ENCODE measurements at regions not wholly inside any gene's neighbourhood (a gene's known extent, or its start where the extent isn't known, plus 50 kb on each side); places are given as distances from the start of the nearest gene placed in this dataset.

DNA sequence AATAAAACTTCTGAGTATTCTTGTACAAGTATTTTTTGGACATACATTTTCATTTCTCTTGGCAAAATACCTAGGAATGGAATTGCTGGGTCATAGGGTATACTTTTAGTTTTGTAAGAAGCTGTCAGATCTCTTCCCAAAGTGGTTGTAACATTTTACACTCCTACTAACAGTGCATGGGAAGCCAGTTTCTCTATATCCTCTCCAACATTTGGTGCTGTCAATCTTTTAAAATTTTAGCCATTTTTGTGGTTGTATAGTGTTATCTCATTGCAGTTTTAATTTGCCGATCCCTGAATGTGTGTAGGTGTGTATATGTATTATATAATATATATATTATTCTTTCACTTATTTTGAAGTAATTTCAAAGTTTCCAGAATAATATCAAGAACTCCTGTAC is 63.1 kb upstream of the TMEM178A start:
- Mint-ChIP-seq H3K4me1 (no peaks in the 10 kb centered on the region), H3K36me3 (no peaks in the 10 kb centered on the region), H3K27ac (no peak overlapping the region), H3K4me3 (no peak overlapping the region), H3K9me3 (no peaks in the 10 kb centered on the region), H3K27me3 (no peaks in the 10 kb centered on the region)
- no peak for DNase-seq

DNA sequence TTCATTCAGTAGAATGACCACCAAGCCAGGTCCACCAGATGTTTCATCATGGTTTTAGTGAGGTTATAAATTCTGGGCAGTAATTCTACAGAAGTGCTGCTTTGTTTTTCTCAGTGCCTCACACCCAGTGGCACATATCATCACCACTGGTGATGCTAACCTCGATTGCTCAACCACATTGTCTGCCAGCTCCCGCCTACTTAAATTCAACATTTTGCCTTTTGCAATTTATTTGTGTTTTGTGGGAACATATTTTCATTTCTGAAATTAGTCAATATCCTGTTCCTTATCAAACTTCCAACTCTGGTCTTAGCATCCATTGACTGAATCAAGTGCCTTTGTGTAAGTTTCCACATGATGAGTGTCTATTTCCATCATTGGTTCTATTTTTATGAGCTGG is 62.3 kb upstream of the TMEM178A start:
- Mint-ChIP-seq H3K4me1 (no peaks in the 10 kb centered on the region), H3K27ac (no peak overlapping the region), H3K27me3 (no peaks in the 10 kb centered on the region), H3K9me3 (no peaks in the 10 kb centered on the region), H3K4me3 (no peak overlapping the region), H3K36me3 (no peaks in the 10 kb centered on the region)
- DNase-seq = no peak

GRCh38 chr2:39604866-39605265 is 60.9 kb upstream of the TMEM178A start:
- Mint-ChIP-seq H3K27ac (no peak overlapping the region), H3K27me3 (peaks cover 2% of the 10 kb centered on the region), H3K4me3 (no peak overlapping the region), H3K36me3 (no peaks in the 10 kb centered on the region), H3K9me3 (no peaks in the 10 kb centered on the region), H3K4me1 (no peaks in the 10 kb centered on the region)
- no peak for DNase-seq

DNA sequence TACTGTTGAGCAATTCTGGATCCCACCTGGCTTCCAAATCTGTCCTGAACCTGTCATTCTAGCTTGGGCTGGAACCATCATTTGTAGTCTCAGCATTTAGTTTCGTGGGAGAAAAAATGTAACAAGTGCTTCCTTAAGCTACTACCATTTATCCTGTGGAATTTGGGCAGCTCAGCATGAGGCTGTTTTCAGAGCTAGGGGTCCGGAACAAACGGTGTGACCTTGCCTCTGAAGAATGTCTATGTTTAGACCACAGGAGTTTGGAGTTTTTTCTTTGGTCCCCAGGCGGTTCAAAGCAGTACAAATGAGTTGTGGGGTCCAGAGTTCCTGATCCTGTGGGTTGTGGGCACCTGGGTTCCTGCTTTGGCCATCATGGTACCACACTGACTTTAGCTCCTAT is 59.1 kb upstream of the TMEM178A start:
- Mint-ChIP-seq H3K9me3 (no peaks in the 10 kb centered on the region), H3K27ac (no peak overlapping the region), H3K27me3 (peaks cover 15% of the 10 kb centered on the region), H3K36me3 (no peaks in the 10 kb centered on the region), H3K4me3 (no peak overlapping the region), H3K4me1 (no peaks in the 10 kb centered on the region)
- DNase-seq = no peak

DNA sequence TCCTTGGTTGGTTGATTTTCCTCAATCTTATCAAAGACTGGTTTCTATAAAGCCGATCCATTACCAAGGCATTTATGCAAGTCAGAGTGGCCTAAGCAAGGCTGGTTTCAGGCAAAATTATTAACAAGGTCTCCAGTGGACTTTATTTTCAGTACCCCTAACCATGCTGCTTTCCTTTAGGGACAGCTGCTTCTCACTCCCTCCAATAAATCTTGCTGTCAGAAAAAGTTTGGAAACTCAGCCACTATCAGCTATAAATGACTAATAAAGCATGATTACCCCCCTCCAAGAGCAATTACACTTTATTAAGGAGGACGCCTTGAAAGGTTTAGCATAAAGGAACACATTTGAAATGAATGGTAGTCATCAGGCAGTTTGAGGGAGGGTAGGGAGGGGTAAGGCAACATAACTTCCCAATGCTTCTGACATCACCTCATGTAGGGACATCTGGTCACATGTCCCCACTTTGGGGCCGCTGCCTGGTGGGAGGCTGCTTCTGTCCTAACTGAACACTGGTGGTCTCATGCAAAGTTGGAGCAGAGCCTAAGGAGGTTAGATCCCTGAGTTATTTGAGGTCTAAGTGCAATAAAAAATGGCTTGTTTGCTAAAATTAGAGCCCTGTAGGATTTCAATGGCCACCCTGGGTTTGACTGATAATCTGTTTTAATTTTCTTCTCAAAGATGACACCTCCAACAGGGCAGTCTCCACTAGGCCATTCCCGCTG is 58.0 kb upstream of the TMEM178A start:
- no peaks in the 10 kb centered on the region for H3K9me3 Mint-ChIP-seq
- no peak for DNase-seq
- no peak overlapping the region for H3K27ac Mint-ChIP-seq
- H3K4me3 Mint-ChIP-seq = no peak overlapping the region
- no peaks in the 10 kb centered on the region for H3K4me1 Mint-ChIP-seq
- no peaks in the 10 kb centered on the region for H3K36me3 Mint-ChIP-seq
- H3K27me3 Mint-ChIP-seq = peaks cover 18% of the 10 kb centered on the region

- Mint-ChIP-seq H3K36me3 (no peaks in the 10 kb centered on the region), H3K27ac (no peak overlapping the region), H3K9me3 (no peaks in the 10 kb centered on the region), H3K27me3 (peaks cover 18% of the 10 kb centered on the region), H3K4me1 (no peaks in the 10 kb centered on the region), H3K4me3 (no peak overlapping the region)
- no peak for DNase-seq
These were observed 57.5 kb upstream of the TMEM178A start for GRCh38 chr2:39608263-39608575.

DNA sequence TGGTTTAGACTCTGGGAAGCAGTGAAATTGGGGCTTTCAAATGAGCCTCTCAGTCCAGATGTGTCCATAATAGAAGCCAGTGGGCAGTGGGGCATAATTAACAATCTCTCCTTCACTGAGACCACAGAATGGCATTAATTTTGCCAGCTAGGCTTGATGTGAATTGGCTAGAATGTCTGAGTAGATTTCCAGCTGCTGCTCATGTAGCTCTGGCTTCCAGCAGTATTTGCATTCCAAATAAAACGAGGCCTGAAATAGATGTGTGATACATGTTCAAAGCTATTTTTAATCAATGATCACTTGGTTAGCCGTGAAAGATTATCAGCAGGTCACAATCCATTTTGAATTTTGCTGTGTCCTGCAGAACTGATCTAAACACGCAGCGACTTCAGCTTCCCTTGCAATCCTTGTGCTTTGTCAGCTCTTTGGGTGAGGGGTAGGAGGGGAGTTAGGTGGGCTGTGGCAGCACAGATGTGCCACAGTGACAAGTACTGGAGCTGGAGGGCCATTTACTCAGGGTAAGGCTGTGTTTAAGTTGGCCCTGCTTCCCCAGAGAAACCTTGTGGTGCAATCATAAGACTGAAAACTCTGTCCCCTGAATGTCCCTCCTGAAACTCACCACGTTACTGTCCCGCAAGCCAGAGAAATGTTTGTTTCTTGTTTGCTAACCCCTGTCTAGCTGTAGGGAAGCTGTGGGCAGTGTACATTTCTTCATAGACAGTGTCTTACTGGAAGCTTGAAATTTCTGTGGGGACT is 56.9 kb upstream of the TMEM178A start:
- no peak for DNase-seq
- Mint-ChIP-seq H3K4me1 (no peaks in the 10 kb centered on the region), H3K27ac (no peak overlapping the region), H3K4me3 (no peak overlapping the region), H3K36me3 (no peaks in the 10 kb centered on the region), H3K27me3 (peaks cover 18% of the 10 kb centered on the region), H3K9me3 (no peaks in the 10 kb centered on the region)

GRCh38 chr2:39609917-39610316 is 55.8 kb upstream of the TMEM178A start:
- Mint-ChIP-seq H3K27ac (no peak overlapping the region), H3K4me1 (no peaks in the 10 kb centered on the region), H3K27me3 (peaks cover 18% of the 10 kb centered on the region), H3K36me3 (no peaks in the 10 kb centered on the region), H3K4me3 (no peak overlapping the region), H3K9me3 (peaks cover 2% of the 10 kb centered on the region)
- DNase-seq = no peak

- peaks cover 2% of the 10 kb centered on the region for H3K9me3 Mint-ChIP-seq
- no peaks in the 10 kb centered on the region for H3K36me3 Mint-ChIP-seq
- no peak overlapping the region for H3K4me3 Mint-ChIP-seq
These were observed 50.0 kb upstream of the TMEM178A start for GRCh38 chr2:39615675-39616074.

More at GRCh38 chr2:39615675-39616074, 50.0 kb upstream of the TMEM178A start:
- peaks cover 6% of the 10 kb centered on the region for H3K4me1 Mint-ChIP-seq
- DNase-seq = no peak
- peaks cover 23% of the 10 kb centered on the region for H3K27me3 Mint-ChIP-seq
- no peak overlapping the region for H3K27ac Mint-ChIP-seq

Measured in activated naive CD8-positive, alpha-beta T cell treated with anti-CD3 and anti-CD28 coated beads for 36 hours (primary cell).